CD4-positive, alpha-beta T cell treated with Interleukin-4 for 4 hours (primary cell): ENCODE measurements at regions not wholly inside any gene's neighbourhood (a gene's known extent, or its start where the extent isn't known, plus 50 kb on each side); places are given as distances from the start of the nearest gene placed in this dataset.

Source experiments
- DNase-seq: peaks from one replicate; pipeline ENCODE4 v3.0.0-alpha.2; 2020

- DNase-seq, result no peak
Measured at GRCh38 chr2:56102866-56103265, 80.9 kb upstream of the CCDC85A start.

- no peak for DNase-seq
Measured at GRCh38 chr2:56104962-56105361, 78.8 kb upstream of the CCDC85A start.

GRCh38 chr2:56107502-56108220, 76.1 kb upstream of the CCDC85A start:
- DNase-seq, result no peak

GRCh38 chr2:56108806-56109205, 75.0 kb upstream of the CCDC85A start:
- DNase-seq, result no peak

- no peak for DNase-seq
Measured at GRCh38 chr2:56109994-56110393, 73.8 kb upstream of the CCDC85A start.

GRCh38 chr2:56113382-56113975, 70.3 kb upstream of the CCDC85A start:
- no peak for DNase-seq

- DNase-seq, result no peak
Measured at GRCh38 chr2:56117764-56118163, 66.0 kb upstream of the CCDC85A start.

GRCh38 chr2:56118474-56118873, 65.3 kb upstream of the CCDC85A start:
- no peak for DNase-seq

- DNase-seq, result no peak
Measured at GRCh38 chr2:56121995-56122394, 61.8 kb upstream of the CCDC85A start.

- DNase-seq, result no peak
Measured at GRCh38 chr2:56123538-56123937, 60.3 kb upstream of the CCDC85A start.

- no peak for DNase-seq
Measured at GRCh38 chr2:56127010-56127409, 56.8 kb upstream of the CCDC85A start.

- DNase-seq, result no peak
Measured at GRCh38 chr2:56127463-56128152, 56.2 kb upstream of the CCDC85A start.

- DNase-seq, result no peak
Measured at GRCh38 chr2:56128235-56128634, 55.6 kb upstream of the CCDC85A start.

- DNase-seq, result no peak
Measured at GRCh38 chr2:56130463-56131070, 53.2 kb upstream of the CCDC85A start.

GRCh38 chr2:56132138-56132537, 51.7 kb upstream of the CCDC85A start:
- peak; percentile 1 for DNase-seq

- no peak for DNase-seq
Measured at GRCh38 chr2:56133441-56133840, 50.3 kb upstream of the CCDC85A start.

- DNase-seq, result no peak
Measured at GRCh38 chr2:56133931-56134629, 49.7 kb upstream of the CCDC85A start.
